HL-60 (cell line): ENCODE measurements at regions not wholly inside any gene's neighbourhood (a gene's known extent, or its start where the extent isn't known, plus 50 kb on each side); places are given as distances from the start of the nearest gene placed in this dataset.
"Not testable (repeated sequence)": the region's sequence is repeated elsewhere in the genome, so short reads cannot be mapped to it uniquely, and the experiment has no call there.

Source experiments
- DNase-seq, 2 experiments: peaks; one replicate each; pipeline ENCODE4 v3.0.0-alpha.2; 2010 to 2020; ENCODE audit warnings: low read depth in 1 of 2, low spot score in 1 of 2
- H3K27ac ChIP-seq: fragments of 250-450 bp; sonication (Bioruptor Pico); replicated peaks from 2 replicates; pipeline ENCODE4 v1.5.1; 2020; ENCODE audit warnings: mild to moderate bottlenecking, moderate library complexity
- H3K27me3 ChIP-seq: fragments of 250-450 bp; sonication (Bioruptor Pico); 2 replicates; pipeline ENCODE4 v1.5.1; 2021; ENCODE audit warnings: mild to moderate bottlenecking, moderate library complexity; ENCODE audit not compliant: insufficient read depth, poor library complexity, severe bottlenecking
- H3K4me3 ChIP-seq: replicated peaks from 2 replicates; pipeline ENCODE4 v1.5.1; 2011; ENCODE audit warnings: mild to moderate bottlenecking, control low read depth, low read length; ENCODE audit not compliant: insufficient read depth
- CTCF ChIP-seq: IDR thresholded peaks from one replicate; pipeline ENCODE4 v1.5.1; 2011; ENCODE audit warnings: low read length, control low read depth, inconsistent platforms; ENCODE audit not compliant: insufficient read depth
- GABPA ChIP-seq: IDR thresholded peaks from 2 replicates; pipeline ENCODE4 v1.6.1; 2012; ENCODE audit warnings: low read depth
- POLR2AphosphoS5 ChIP-seq: IDR thresholded peaks from 2 replicates; pipeline ENCODE4 v1.6.1; 2012; ENCODE audit warnings: low read depth
- REST ChIP-seq: IDR thresholded peaks from 2 replicates; pipeline ENCODE4 v1.6.1; 2012; ENCODE audit warnings: low read depth; ENCODE audit not compliant: insufficient replicate concordance
- SPI1 ChIP-seq: IDR thresholded peaks from 2 replicates; pipeline ENCODE4 v1.6.1; 2012; ENCODE audit warnings: low read depth, mild to moderate bottlenecking, borderline replicate concordance

GRCh38 chr7:35970458-35970857 lies 169.6 kb downstream of the SEPTIN7 start:
- no peak for DNase-seq
- Histone ChIP-seq H3K27ac (no peak overlapping the region), H3K4me3 (no peak overlapping the region), H3K27me3 (no peaks in the 10 kb centered on the region)
- TF ChIP-seq CTCF: no peak
- TF ChIP-seq REST: no peak
- no peak for TF ChIP-seq SPI1
- no peak for TF ChIP-seq POLR2AphosphoS5
- TF ChIP-seq GABPA: no peak

GRCh38 chr7:35971133-35971891 lies 170.5 kb downstream of the SEPTIN7 start:
- Histone ChIP-seq H3K27me3 (no peaks in the 10 kb centered on the region), H3K27ac (no peak overlapping the region), H3K4me3 (no peak overlapping the region; the same call in 1 of the 2 replicates)
- DNase-seq: no peak
- TF ChIP-seq REST (no peak), POLR2AphosphoS5 (no peak), CTCF (no peak), GABPA (no peak), SPI1 (no peak)

- Histone ChIP-seq H3K4me3 (no peak overlapping the region), H3K27ac (no peak overlapping the region), H3K27me3 (no peaks in the 10 kb centered on the region)
- DNase-seq: peak; percentile 45 to 80
- TF ChIP-seq SPI1: no peak
- peak; percentile 48 for TF ChIP-seq CTCF
- TF ChIP-seq GABPA: no peak
Measured at GRCh38 chr7:35975851-35976454, 175.1 kb downstream of the SEPTIN7 start.

GRCh38 chr7:35978816-35979640 lies 174.0 kb upstream of the EEPD1 start:
- H3K4me3 ChIP-seq, H3K27ac ChIP-seq, DNase-seq, H3K27me3 ChIP-seq: not testable (repeated sequence)
